GM12875 (cell line): ENCODE measurements at regions not wholly inside any gene's neighbourhood (a gene's known extent, or its start where the extent isn't known, plus 50 kb on each side); places are given as distances from the start of the nearest gene placed in this dataset.

Experiments
- H3K4me3 ChIP-seq: one replicate; pipeline ENCODE4 v1.5.1; 2011; ENCODE audit warnings: low read depth, low read length, control low read depth
- CTCF ChIP-seq: IDR thresholded peaks from 2 replicates; pipeline ENCODE4 v1.5.1; 2011; ENCODE audit warnings: low read depth, mild to moderate bottlenecking, control low read depth, inconsistent platforms, low read length, moderate library complexity, borderline replicate concordance; ENCODE audit not compliant: insufficient read depth

- H3K4me3 ChIP-seq = no peak overlapping the region
- no peak for TF ChIP-seq CTCF
Observed at GRCh38 chr6:167409694-167410093, 84.8 kb downstream of the TTLL2 start.

GRCh38 chr6:167410462-167410861 is 85.6 kb downstream of the TTLL2 start:
- no peak overlapping the region for H3K4me3 ChIP-seq
- no peak for TF ChIP-seq CTCF

DNA sequence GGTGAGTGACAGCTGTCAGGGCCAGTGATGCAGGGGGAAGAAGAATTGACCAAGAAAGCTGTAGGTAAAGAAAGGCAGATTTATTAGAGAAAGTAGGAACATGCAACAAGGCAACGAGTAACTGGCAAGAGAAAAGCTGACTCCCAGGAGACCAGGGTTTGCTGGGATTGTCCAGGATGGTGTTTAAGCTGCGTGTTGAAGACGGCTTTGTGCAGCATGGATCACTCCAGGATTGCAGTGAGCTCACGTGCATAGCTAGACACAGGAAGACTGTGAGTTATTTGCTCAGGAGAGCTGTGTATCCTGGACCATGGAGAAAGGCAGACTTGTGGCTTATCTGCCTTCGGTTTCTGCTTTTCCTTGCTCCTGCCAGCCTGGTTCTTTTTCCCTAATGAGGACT is 87.6 kb downstream of the TTLL2 start:
- no peak overlapping the region for H3K4me3 ChIP-seq
- TF ChIP-seq CTCF = no peak

- H3K4me3 ChIP-seq = no peak overlapping the region
- no peak for TF ChIP-seq CTCF
Observed at GRCh38 chr6:167415441-167415961, 90.6 kb downstream of the TTLL2 start.

DNA sequence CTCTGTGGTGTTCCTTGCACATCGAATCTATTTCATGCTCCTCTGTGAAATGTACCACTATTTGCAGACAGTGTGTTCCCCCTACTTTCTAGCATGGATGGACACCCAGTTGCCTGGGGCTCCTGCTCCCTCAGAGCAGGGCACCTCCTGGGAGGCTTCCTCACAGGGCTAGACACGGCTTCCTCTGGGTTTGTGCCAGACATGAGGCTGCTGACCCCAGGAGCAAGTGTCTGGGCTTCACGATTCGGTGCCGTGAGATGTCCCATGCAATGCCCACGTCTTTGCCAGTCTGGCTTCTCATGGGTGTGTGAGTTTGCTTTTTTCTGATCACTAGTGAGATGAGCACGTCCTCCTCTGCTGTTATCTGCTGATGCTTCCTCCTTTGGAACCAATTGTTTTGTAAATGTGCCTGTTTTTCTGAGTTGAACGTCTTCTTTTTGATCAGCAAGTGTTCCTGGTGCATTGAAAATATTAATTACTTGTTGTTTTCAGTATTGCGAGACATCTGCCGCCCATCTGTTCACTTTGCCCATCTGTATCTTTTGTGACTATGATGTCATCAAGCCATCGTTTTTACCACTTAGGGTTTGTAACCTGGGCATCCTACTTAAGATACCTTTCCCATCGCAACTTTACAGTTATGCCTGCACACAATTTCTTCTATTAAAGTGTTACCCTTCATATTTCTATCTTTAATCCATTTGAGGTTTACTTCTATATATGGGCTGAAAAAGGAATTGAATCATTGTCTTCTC is 92.0 kb downstream of the TTLL2 start:
- no peak for TF ChIP-seq CTCF
- H3K4me3 ChIP-seq = no peak overlapping the region

DNA sequence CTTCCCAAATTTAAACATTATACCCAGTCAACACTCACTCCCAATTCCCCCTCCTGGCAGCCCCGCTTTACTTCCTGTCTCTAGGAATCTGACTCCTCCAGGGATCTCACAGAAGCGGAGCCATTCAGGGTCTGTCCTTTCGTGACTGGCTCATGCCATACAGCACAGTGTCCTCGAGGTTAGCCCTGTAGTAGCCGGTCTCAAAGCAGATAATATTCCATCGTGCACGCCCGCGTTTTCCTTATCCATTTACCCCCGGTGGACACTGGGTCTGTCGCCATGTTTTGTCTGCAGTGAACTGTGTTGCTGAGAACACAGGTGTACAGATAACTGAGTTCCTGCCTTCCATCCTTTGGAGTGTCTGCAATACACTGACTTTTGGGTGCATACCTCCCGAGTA is 95.3 kb downstream of the TTLL2 start:
- H3K4me3 ChIP-seq = no peak overlapping the region
- TF ChIP-seq CTCF = no peak
